Esophagus squamous epithelium (tissue), 5 donors: ENCODE measurements at regions not wholly inside any gene's neighbourhood (a gene's known extent, or its start where the extent isn't known, plus 50 kb on each side); places are given as distances from the start of the nearest gene placed in this dataset.

Experiments
- DNase-seq: peaks from one replicate; lab custom pipeline; 2025; lab: John Stamatoyannopoulos, UW
- H3K27ac ChIP-seq, 4 donors: fragments of 200-600 bp; sonication (generic); one replicate each; pipeline ENCODE4 v1.5.1; 2016 to 2019; ENCODE audit warnings: mild to moderate bottlenecking in 1 of 4
- H3K27me3 ChIP-seq, 4 donors: fragments of 200-600 bp; sonication (generic); 1 replicate in 3 of 4; 2 replicates in 1 of 4; pipeline versions ENCODE4 v1.5.1 to v1.6.0; 2017 to 2021; ENCODE audit warnings: antibody characterized with exemption in 1 of 4
- H3K36me3 ChIP-seq, 3 donors: fragments of 200-600 bp; sonication (generic); one replicate each; pipeline ENCODE4 v1.5.1; 2016 to 2019
- H3K4me1 ChIP-seq, 3 donors: fragments of 200-600 bp; sonication (generic); one replicate each; pipeline ENCODE4 v1.5.1; 2017 to 2019
- H3K4me3 ChIP-seq, 4 donors: fragments of 200-600 bp; sonication (generic); 1 replicate in 3 of 4; 2 replicates in 1 of 4; pipeline ENCODE4 v1.5.1; 2016 to 2019; ENCODE audit warnings: mild to moderate bottlenecking in 2 of 4, moderate library complexity in 1 of 4
- H3K9me3 ChIP-seq, 3 donors: fragments of 200-600 bp; sonication (generic); one replicate each; pipeline ENCODE4 v1.5.1; 2016 to 2019
- CTCF ChIP-seq, 6 experiments: fragments of 450-650 bp in 4 of 6; fragments of 200-600 bp in 2 of 6; sonication (generic) in 2 of 6; IDR thresholded peaks; one replicate each; pipeline ENCODE4 v1.5.1; 2016 to 2019; ENCODE audit warnings: antibody characterized with exemption in 6 of 6, mild to moderate bottlenecking in 4 of 6, moderate library complexity in 4 of 6
- POLR2A ChIP-seq, 4 donors: fragments of 450-650 bp; IDR thresholded peaks; one replicate each; pipeline ENCODE4 v1.6.1; 2017; ENCODE audit warnings: antibody characterized with exemption in 4 of 4, mild to moderate bottlenecking in 4 of 4, moderate library complexity in 3 of 4
- WGBS, 2 donors: methylation state at CpG; one replicate each; pipeline ENCODE4 v1.1.5; 2018; 5-methylcytosine and 5-hydroxymethylcytosine counted together
- intact Hi-C: fragments of 100-400 bp; cut with DNase I; formaldehyde crosslinking; loops from one replicate; pipeline ENCODE4 v1.15.0; 2022
- donor health status: DM: yes; HTN: yes; CAD: no.

GRCh38 chr18:75503615-75504014 lies 76.1 kb upstream of the SMIM21 start:
- no peaks in the 10 kb centered on the region for H3K9me3 ChIP-seq
- no peak overlapping the region for H3K4me3 ChIP-seq
- intact Hi-C loops: no loop called here
- TF ChIP-seq CTCF (IDR thresholded peaks at IDR 0.05): no peak
- no peak for TF ChIP-seq POLR2A (IDR thresholded peaks at IDR 0.05)
- H3K36me3 ChIP-seq: no peaks in the 10 kb centered on the region
- WGBS, 2 donors: 78 to 89% methylated on average over 2 of the region's 2 CpGs
- no peak overlapping the region for H3K27ac ChIP-seq
- no peaks in the 10 kb centered on the region for H3K4me1 ChIP-seq
- no peaks in the 10 kb centered on the region for H3K27me3 ChIP-seq
- DNase-seq: no peak

- WGBS, 2 donors: 70 to 78% methylated on average over 4 of the region's 4 CpGs
- no peak for TF ChIP-seq POLR2A (IDR thresholded peaks at IDR 0.05)
- no peak for TF ChIP-seq CTCF (IDR thresholded peaks at IDR 0.05)
- intact Hi-C loops: no loop called here
- Histone ChIP-seq H3K27ac (no peak overlapping the region), H3K27me3 (no peaks in the 10 kb centered on the region), H3K4me1 (no peaks in the 10 kb centered on the region), H3K36me3 (no peaks in the 10 kb centered on the region), H3K4me3 (no peak overlapping the region), H3K9me3 (no peaks in the 10 kb centered on the region)
- DNase-seq: no peak
Observed at GRCh38 chr18:75502286-75502685, 74.8 kb upstream of the SMIM21 start.

GRCh38 chr18:75500545-75500944 lies 73.0 kb upstream of the SMIM21 start:
- Histone ChIP-seq H3K9me3 (no peaks in the 10 kb centered on the region), H3K27ac (no peak overlapping the region), H3K4me1 (no peaks in the 10 kb centered on the region), H3K36me3 (no peaks in the 10 kb centered on the region), H3K4me3 (no peak overlapping the region), H3K27me3 (peaks cover 0 to 4% (median 0%) of the 10 kb centered on the region in 4 donors)
- TF ChIP-seq POLR2A (IDR thresholded peaks at IDR 0.05): no peak
- no peak for TF ChIP-seq CTCF (IDR thresholded peaks at IDR 0.05)
- no peak for DNase-seq
- WGBS, 2 donors: 49 to 54% methylated on average over 2 of the region's 2 CpGs
- intact Hi-C loops: no loop called here

- H3K9me3 ChIP-seq: no peaks in the 10 kb centered on the region
- intact Hi-C loops: no loop called here
- peaks cover 0 to 4% (median 0%) of the 10 kb centered on the region in 4 donors for H3K27me3 ChIP-seq
- DNase-seq: no peak
- H3K27ac ChIP-seq: no peak overlapping the region
- H3K36me3 ChIP-seq: no peaks in the 10 kb centered on the region
- 45 to 47% methylated on average over 8 of the region's 8 CpGs for WGBS, 2 donors
- H3K4me1 ChIP-seq: no peaks in the 10 kb centered on the region
- TF ChIP-seq CTCF (IDR thresholded peaks at IDR 0.05) (no peak), POLR2A (IDR thresholded peaks at IDR 0.05) (no peak)
- no peak overlapping the region for H3K4me3 ChIP-seq
Observed at GRCh38 chr18:75497576-75498235, 70.2 kb upstream of the SMIM21 start.

- TF ChIP-seq POLR2A (IDR thresholded peaks at IDR 0.05) (no peak), CTCF (IDR thresholded peaks at IDR 0.05) (no peak)
- Histone ChIP-seq H3K4me1 (no peaks in the 10 kb centered on the region), H3K27me3 (peaks cover 0 to 4% (median 0%) of the 10 kb centered on the region in 4 donors), H3K27ac (no peak overlapping the region), H3K4me3 (no peak overlapping the region), H3K9me3 (no peaks in the 10 kb centered on the region), H3K36me3 (no peaks in the 10 kb centered on the region)
- intact Hi-C loops: no loop called here
- DNase-seq: no peak
- WGBS, 2 donors: 56 to 68% methylated on average over 7 of the region's 7 CpGs
Observed at GRCh38 chr18:75496151-75496550, 68.6 kb upstream of the SMIM21 start.
